HG03432 (cell line): ENCODE measurements at regions not wholly inside any gene's neighbourhood (a gene's known extent, or its start where the extent isn't known, plus 50 kb on each side); places are given as distances from the start of the nearest gene placed in this dataset.

Experiments used
- ATAC-seq: cut with Tn5 transposase; IDR thresholded peaks from one replicate; pipeline ENCODE4 v1.9.1; 2021; ENCODE audit warnings: mild to moderate bottlenecking, moderate library complexity; ENCODE audit not compliant: unreplicated experiment

- ATAC-seq: no peak
Observed at GRCh38 chr2:59892398-59892797, 661.1 kb downstream of the BCL11A start.

DNA sequence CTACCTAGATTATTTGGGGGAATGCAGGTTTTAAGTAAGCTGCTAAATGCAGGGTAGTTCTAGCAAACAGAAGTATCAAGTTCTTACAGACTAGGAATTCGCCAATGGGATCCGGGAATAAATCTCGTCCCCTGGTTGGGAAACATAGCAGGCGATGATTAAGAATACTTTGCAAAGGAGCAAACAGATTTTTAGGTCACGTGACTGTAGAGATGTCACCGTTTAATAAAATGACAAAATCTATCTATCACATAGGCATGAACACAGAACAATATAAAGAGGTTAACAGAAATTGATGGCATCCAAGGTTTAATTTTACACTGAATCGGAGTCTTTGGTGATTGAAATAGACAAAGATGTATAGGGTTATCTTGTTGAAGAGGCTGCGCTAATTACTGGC lies 664.1 kb downstream of the BCL11A start:
- no peak for ATAC-seq

DNA sequence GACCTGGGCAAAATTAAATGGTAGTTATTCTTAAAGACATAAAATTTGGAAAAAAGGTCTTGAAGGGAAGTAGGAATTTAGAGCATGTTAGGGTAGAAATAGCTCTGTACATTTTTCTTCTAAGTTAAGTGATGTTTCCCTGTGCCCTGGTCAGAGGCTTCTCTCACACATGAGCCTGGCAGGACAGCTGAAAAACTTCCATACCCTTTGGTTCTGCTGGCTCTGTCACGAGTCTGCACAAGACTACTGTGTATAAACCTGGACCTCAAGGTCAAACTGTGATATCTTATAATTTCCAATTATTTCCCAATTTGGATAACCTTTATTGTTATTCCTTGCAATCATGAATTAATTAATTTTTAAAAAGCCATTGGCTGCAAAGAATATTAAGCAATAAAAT lies 664.7 kb downstream of the BCL11A start:
- no peak for ATAC-seq

- ATAC-seq: peak; percentile 98
Observed at GRCh38 chr2:59888015-59888414, 665.4 kb downstream of the BCL11A start.

- no peak for ATAC-seq
Observed at GRCh38 chr2:59887366-59887765, 666.1 kb downstream of the BCL11A start.

DNA sequence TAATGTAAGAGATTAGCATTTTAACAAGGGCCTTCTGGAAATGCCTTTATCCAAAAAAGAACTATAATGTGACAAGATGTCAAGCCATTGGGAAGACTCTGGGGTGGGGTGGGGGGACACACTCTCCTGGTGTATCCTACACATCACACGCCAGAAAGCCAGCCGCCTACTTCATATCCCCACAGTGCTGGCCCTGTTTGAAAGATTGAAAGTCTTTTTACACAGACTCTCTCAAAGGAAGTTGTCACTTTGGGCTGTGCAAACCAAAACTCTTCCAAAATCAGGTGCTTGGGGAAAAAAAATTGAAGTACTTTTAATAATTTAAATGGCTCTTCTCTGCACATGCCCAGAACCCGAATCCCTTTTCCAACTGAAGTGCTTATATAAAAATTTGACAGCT lies 666.7 kb downstream of the BCL11A start:
- ATAC-seq: no peak

DNA sequence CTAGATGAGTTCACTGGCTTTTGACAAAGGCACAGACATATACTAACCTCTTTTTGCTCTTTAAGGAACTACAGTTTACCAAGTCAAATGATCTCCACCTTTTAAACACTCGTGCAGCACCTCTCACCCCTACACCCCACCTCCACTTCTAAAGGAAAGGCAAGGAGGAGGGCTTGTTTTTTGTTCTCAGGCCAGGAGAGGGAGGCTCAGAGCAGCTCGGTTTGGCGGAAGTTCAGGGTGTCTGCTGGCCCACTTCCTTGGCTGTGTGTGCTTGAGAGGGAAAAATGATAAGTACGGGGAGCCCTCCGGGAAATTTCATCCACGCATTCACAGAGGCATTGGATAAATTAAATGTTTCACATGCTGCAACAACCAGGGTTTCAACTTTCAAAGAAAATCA lies 667.9 kb downstream of the BCL11A start:
- no peak for ATAC-seq

GRCh38 chr2:59884166-59884565 lies 669.3 kb downstream of the BCL11A start:
- ATAC-seq: no peak

- ATAC-seq: no peak
Observed at GRCh38 chr2:59882822-59883221, 670.6 kb downstream of the BCL11A start.

DNA sequence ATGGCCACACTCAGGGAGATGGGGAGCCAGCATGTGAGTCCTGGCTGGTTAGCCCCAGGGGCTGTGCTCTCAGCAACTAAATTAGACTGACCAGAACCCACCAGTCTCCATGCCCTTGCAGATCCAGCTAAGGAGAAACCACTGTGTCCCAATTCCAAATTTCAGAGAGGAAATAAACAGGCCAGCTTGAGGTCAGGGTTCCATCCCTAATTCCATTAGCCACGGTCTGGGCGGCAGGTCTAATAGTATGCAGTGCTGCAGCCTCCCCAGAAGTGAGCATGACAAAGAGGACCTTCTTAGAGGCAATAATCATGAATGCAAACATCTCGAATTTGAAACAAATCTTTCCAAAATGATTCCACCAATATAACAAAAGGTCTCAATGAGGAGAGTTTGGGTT lies 671.2 kb downstream of the BCL11A start:
- no peak for ATAC-seq

GRCh38 chr2:59881218-59881617 lies 672.2 kb downstream of the BCL11A start:
- no peak for ATAC-seq

- no peak for ATAC-seq
Observed at GRCh38 chr2:59879700-59880131, 673.7 kb downstream of the BCL11A start.

GRCh38 chr2:59875836-59876235 lies 677.6 kb downstream of the BCL11A start:
- no peak for ATAC-seq

DNA sequence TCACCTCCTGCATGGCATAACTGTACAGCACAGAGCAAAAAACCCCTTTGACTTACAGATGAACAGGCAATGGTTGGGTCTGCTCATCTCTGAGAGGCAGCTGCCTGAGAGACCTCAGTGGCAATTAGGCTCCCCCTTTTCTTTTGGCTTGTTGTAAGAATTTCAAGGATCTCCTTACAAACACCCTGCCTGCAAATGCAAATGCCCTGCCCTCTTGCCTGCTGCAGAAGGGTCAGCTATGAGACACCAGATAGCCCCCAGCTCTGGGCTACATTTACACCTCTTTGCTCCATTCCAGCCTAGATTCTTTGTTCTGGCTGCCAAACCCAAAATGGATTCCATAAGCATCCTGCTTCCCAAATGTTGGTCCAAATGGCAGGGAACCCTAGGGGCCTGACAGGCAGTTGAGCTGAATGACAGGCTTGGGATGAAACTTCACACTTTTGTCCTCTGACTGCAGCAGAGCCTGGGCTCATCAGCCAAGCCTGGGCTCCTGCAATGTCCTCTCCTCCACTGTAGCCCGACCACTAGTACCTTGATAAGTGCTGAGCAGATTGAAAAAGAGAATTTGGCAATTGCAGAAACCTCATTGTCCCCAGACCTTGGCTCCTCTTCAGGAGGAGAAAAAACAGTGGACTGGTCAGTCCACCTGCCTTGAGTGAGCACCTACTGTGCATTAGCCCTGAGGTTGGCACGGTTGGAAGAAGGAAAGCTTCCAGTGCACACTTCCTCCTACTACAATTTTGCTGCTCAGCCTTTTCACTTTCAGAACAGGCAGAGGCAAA lies 678.3 kb downstream of the BCL11A start:
- ATAC-seq: no peak

DNA sequence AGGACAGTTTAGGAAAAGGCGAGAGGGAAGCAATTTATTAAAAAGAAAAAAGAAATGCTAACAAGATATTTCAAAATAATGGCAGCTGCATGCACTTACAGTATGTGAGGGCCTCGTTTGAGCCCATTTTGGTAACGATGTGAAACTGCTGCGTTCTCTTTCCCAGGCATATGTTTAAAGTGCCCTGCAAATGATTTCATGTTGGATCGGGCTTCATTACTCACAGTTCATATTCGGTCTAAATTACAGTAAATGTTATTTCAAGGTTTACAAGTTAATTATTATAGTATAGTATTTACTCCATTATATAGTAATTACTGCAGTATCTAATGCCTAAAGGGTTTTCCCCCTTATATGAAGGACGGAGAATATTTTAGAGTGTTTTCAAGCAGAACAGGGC lies 679.1 kb downstream of the BCL11A start:
- no peak for ATAC-seq

GRCh38 chr2:59871830-59872229 lies 681.6 kb downstream of the BCL11A start:
- ATAC-seq: no peak

- ATAC-seq: no peak
Observed at GRCh38 chr2:59868981-59869380, 684.5 kb downstream of the BCL11A start.

DNA sequence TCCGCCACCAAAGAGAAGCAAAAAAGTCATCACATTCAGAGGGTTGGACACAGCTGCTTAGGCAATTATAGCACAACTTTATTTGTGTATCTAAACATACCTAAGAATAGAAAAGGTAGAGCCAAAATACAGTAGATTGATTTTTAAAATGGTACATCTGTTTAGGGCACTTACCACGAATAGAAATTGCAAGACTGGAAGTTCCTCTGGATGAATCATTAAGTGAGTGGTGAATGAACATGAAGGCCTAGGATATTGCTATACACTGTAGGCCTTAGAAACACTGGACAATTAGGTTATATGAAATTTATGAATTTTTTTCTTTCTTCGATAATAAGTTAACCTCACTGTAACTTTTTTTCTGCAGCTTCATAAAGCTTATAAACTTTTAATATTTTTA lies 687.0 kb downstream of the BCL11A start:
- ATAC-seq: no peak

DNA sequence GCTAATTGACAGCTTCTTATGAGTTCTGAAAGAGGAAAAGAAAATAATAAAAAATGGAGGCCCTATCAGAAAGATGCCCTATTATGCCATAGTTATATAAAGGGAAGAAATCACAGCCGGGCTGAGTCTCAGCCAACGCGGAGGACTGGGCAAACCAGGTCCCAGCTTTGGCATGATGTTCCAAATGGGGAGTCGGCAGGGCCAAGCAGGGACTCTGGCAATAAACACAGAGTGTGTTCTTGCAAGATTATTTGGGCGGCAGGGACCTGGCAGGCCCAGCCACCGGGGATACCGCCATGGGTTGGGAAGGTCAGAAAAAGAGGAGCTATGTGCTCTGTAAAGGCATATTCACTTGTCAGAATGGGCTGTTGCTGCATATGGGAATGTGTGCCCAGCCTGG lies 694.9 kb downstream of the BCL11A start:
- ATAC-seq: no peak

DNA sequence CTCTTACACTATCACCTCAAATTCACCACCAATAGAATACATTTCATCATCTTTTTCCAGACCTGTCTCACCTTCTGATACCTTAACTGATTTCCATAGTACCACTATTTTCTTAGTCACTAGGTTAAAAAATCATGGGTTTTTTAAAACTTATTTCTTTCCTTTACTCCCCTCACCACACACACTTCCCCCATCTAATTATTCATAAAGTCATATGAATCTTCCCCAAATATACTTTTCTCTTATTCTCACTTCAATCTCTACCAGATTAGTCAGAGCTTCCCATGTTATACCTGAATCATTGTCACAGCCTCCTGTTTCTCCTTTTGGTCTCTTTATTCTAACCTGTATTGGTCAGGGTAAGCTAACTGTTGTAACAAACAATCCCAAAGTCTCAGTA lies 696.3 kb downstream of the BCL11A start:
- ATAC-seq: no peak

DNA sequence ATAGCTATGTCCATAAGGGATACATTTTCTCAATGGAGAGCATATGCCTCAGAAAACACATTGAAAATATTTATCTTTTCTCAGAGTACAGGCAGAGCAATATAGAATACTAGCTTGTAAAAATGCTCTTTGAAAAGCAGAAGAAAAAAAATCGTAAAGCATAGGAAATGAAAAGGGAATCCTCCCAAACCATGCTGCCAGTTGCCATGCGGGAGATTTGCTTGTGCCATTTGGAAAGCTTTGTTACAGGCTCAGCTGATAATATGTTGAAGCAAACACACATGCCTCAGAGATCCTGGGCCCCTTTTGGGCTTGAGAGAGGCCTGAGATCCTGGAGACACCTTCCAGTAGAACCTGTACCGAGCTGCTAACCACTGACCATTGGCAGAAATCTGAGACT lies 697.1 kb downstream of the BCL11A start:
- no peak for ATAC-seq

- no peak for ATAC-seq
Observed at GRCh38 chr2:59853032-59853431, 700.4 kb downstream of the BCL11A start.

DNA sequence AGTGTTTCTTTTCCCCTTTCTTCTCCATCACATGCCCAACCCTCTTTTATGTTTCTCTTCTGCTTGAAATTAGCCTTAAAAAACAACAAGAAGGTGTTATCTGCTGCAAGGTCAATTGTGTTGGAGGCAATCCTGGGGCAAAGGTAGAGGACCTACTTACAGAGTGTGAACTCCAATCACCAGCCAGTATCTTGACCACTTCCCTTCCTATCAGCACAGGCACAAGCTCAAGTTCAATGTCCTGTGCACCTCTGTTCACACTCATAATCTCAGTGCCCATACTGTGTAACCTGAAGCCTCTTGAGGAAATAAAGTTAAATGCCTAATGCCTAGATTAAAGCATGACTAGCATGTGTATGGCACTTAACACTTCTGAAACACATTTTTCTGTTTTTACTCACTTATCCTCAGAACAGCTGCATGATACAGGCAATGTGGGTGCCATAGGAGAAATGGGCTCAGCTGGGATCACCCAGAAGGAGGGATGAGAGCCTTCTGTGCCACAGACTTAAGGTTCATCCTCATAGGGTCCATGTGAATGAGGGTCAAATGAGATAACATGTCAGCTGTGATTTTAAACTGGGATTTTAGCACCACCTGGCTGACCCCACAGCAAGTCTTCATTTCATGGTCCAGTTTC lies 701.5 kb downstream of the BCL11A start:
- ATAC-seq: no peak
